HTR-8/SVneo (cell line): ENCODE measurements at regions not wholly inside any gene's neighbourhood (a gene's known extent, or its start where the extent isn't known, plus 50 kb on each side); places are given as distances from the start of the nearest gene placed in this dataset.

Experiments used
- DNase-seq: peaks from one replicate; pipeline ENCODE4 v3.0.0; 2011; ENCODE audit warnings: low spot score, mixed read lengths; ENCODE audit not compliant: insufficient read length
- FAIRE-seq: peaks from 2 replicates; lab custom pipeline; 2011; peaks lifted over from hg19 to GRCh38; lab: Jason Lieb, UNC

DNA sequence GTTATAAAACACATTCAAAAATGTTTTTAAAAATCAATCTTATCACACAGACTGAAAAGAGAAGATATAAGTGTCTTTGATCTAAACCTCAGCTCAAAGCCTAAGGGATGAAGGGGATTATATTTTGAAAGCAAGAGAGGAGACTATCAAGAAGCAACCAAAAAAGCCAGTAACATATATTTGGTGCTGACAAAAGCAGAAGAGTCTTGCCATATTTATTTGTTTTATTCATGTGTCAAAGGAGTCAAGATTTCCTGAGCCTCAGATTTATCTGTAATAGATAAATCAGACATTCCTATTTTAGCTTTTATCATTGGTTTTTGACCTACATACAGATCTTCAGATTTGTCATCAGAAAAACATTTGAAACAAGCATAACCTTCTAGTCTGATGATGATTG is 798.6 kb upstream of the PCDH9 start:
- no peak for DNase-seq
- FAIRE-seq, result no peak

DNA sequence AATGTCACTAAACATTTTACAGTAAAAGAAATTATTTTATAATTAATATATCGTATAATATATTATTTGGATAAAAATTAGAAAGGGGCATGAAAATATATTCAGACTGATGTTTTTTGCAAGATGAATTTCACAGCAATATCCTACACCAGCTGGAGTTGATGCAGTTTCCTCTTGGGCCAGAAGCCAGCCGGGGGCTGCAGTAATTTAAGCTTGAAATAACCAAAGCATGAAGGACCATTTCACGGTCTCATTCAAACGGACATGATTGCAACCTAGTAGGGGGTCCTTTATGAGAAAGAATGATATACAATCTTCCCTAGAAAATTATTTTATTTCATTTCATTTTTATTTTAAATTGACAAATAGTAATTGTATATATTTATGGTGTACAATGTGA is 797.2 kb upstream of the PCDH9 start:
- no peak for FAIRE-seq
- no peak for DNase-seq

DNA sequence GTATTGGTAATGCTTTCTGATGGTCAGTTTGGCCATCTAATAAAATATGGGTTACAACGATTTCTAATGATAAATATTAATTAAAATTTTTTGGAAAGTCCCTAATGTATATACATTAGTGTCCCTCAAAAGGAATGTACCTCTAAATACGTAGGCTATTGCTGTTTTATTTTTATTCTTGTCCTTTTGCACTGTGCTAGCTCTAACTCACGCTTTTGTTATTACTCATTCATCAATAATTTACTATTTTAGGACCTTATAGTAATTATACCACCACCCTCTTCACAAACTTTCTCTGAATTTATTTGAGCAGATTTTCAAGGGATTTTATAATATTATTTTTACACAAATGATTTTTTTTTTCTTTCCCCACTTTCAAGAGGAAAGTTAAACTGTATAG is 795.9 kb upstream of the PCDH9 start:
- DNase-seq (no peak), FAIRE-seq (no peak)

DNA sequence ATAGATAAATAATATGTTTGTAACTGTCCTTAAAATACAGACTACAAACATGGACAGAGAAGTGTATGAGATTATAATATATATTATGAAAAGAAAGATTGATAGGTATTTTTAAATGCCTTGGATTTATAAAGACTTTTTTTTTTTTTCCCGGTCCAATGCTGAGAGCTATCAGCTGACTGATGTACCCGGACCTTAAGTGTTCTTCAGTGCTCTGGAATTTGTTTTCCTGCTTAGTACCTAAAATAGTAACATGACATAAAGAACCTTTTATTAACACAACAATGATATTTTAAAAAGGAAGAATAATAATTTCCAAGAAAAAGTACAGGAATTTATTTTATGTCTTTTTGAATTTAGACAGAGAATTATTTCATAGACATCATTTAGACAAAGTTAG is 795.5 kb upstream of the PCDH9 start:
- no peak for DNase-seq
- no peak for FAIRE-seq

DNA sequence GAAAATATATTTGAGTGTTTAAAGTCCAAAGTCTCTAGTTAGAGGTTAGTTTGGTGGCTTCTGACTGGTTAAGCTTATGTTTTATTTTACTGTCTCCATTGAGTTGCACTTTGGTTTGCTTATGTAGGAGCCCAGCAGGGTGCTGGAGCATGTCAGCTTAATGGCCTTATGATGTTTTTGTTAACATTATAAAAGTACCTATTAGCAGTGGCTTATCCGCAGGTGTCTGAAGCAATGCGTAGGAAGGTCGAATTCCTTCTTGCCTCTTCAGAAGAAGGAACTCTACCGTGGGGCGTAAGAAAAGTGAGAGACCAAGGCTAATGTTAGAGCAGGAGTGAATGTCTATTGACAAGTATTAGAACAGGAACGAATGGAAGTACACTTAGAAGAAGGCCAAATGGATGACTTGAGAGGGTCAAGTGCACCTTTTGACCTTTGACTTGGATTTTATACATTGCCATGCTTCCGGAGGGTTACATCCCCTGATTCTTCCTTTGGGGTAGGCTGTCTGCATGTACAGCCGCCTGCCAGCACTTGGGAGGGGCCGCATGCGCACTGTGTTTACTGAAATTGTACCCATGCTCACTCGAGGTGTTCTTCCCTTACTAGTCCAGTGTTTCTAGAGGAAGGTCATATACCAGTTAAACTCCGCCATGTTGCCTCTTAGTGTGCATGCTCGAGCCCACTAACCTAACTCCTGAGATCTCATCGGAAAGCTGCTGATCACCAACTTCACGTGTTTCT is 793.9 kb upstream of the PCDH9 start:
- DNase-seq (no peak), FAIRE-seq (no peak)

DNA sequence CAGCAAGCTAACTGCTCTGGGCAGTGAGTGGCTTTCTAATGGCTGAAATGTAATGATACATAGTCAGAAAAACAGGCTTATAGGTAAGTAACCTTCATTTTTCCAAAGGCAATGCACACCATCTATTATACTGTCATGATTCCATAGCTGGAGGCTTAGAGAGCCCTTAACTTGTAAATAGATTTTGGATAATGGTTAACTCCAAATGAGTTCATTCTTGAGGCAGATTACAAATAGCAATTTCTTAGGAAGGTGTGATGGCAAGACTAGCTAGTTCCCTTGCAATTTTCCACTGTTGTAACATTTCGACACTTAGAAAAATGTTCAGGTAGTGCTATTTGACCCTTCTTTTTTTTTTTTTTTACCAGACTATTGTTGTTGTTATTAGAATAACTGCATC is 789.8 kb upstream of the PCDH9 start:
- FAIRE-seq, result no peak

DNA sequence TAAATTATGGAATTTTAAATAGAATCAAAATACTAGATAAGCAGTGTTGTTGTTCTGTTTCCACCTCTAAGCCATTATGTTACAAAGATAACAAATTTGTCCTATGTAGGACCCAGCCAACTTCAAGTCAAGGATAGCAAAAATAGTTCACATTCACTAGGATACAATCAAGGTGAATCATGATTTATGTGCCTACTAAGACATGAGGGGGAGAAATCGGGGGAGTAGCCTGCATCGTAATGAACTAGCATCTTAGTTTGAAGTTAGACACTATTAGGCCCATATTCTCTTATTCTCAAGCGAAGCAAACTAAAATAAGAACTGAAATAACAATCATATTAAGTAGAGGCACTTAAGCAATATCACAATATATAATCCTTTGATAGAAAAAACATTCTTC is 779.4 kb upstream of the PCDH9 start:
- DNase-seq (no peak), FAIRE-seq (no peak)

More for the DNA sequence above, 789.8 kb upstream of the PCDH9 start:
- DNase-seq, result no peak

DNA sequence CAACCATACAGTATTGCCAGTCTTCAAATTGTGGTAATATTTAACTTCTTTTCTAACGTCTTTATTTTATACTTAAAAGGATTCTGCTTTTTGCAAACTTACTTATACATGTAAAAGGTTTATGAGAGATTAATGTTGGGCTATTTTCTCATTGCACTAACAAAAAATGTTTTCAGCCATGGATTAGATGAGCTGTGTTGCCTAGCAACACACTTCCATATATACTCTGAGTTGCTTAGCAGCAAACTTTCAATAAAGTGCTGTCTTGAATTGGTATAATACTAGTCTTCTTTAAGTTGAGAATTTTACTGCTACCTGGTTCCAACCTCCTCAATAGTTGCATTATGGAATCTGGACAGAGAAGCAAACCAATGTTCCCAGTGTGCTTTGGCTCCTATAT is 777.4 kb upstream of the PCDH9 start:
- DNase-seq (no peak), FAIRE-seq (no peak)

DNA sequence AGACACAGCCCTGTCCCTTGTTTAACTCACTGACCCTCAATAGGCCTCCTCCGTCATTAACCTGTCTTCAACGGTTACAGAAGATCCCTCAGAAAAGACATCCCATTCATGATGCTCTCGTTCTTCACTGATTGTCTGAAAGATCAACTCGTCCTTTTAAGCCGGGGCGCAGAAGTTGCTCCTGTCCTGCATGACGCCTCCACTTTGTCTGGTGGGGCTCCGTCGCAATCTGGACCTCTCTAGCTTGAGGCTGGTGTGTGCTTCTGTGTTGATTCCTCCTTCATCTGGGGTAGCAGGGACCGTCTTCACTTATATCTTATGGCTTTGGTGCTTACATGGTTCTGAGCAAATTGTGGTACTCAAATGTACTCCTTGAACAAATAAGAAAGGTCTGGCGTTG is 766.0 kb upstream of the PCDH9 start:
- FAIRE-seq (no peak), DNase-seq (no peak)

DNA sequence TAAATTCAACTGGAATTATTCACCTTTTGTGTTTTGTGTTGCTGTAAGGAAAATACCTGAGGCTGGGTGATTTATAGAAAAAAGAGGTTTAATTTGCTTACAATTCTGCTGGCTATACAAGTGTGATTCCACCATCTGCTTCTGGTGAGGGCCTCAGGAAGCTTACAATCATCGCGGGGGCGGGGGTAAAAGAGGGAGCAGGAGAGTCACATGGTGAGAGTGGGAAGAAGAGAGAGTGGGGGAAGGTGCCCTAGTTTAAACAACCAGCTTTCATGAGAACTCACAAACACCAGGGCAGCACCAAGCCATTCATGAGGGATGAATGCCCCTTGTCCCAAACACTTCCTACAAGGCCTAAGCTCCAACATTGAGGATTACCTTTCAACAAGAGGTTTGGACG is 760.7 kb upstream of the PCDH9 start:
- DNase-seq (no peak), FAIRE-seq (no peak)

DNA sequence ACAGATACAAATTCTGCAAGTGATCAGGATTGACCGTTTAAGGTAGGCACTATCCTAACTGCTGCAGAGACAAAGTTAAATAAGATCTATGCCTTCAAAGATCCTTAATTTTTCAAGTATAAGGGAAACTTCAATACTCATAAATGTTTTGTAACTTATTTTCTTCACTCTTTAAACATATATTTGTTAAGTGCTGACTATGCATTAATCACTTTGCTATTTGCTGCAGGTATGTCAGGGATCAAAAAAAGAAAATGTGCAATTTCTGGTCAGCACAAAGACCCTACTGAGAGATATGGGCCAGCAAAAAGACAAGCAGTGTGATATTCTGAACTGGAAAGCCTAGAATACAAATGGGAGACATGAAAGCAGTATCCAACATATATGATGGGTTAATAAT is 756.1 kb upstream of the PCDH9 start:
- DNase-seq (no peak), FAIRE-seq (no peak)

DNA sequence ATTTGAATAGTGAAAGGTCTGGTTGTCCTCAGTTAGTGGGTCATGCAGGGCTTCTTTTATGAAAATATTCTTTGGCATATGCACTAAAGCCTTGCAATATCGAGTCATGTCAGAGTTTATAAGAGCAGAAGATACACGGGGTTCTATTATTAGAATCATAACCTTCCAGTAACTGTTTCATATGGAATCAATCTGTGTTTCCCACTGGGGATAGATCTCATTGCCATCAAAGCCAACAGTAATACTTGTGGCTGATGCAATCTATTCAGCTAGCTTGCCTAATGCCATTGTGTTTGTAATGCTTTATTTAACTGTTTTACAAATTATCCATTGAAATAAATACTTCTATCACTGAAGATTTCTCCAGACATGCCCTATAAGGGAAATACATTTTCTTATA is 746.9 kb upstream of the PCDH9 start:
- FAIRE-seq, result no peak

DNA sequence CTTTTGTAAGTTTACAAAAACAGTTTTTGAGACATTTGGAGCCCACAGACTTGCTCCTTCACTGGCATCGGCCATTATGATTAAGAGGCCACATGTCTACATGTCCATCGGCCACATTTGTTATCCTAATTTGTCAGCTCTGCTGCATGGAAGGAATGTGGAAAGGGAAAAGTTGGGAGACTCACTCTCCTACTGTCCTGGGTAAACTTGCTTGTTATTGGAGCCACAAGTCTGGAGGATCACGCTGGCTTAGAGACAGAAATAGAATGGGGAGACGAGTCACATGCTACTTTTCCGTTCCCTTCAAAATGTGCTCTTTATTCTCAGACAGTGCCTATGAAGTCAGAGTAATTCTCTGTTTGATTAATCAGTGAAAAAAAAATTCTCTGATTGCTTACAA is 741.2 kb upstream of the PCDH9 start:
- no peak for FAIRE-seq
- DNase-seq, result no peak

More for the DNA sequence above, 746.9 kb upstream of the PCDH9 start:
- DNase-seq, result no peak

DNA sequence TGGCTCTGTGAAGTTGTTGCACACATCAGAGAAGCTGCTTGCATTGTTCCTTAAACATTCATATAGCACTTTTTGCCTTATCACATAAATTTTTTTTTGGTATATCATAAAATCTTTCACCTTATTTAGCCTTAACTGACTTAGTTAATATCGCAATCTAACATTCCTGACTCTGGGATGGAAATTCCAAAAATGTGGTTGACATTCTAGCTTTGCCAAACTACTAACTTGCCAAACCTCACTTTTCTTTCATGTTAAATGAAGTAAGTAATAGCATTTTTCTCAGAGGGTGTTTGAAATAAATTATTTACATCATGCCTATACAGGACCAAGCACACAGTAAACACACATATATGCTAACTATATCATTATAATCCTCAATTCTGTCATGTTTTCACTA is 736.9 kb upstream of the PCDH9 start:
- DNase-seq, result no peak
- FAIRE-seq, result no peak

DNA sequence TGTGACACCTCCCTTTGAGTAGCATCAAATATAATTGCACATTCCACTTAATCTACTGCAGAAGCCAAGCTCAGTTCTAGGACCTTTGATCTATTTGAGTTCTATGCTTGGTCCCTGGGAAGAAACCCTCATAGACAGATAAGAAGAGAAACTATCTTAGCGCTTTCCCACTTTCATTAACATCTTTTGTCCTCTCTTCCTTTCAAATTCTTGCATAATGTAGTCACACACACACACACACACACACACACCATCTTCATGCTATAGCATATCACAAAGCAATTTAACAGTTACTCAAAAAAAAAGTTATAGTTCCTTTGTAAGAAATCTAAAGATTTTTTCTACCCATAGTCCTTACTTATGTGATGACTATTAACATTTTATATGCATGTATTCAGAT is 735.9 kb upstream of the PCDH9 start:
- DNase-seq, result no peak
- no peak for FAIRE-seq

DNA sequence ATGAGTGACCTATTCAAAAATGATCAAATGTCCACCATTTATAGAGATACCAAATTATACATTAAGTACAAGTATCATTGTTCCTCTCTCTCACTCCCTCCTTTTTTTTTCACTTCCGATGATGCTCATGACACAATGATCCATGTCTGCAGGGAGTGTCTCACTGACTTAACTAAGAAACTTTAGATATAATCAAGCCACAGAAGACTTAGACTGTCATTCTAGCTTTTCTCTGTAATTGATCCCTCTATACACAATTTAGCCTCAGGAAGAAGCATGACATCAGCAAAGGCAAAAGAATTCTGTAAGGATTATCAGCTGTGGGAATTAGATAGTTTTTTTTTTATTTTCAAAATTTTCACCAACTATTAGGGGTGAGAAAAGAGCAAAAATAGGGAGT is 734.9 kb upstream of the PCDH9 start:
- FAIRE-seq (no peak), DNase-seq (no peak)

DNA sequence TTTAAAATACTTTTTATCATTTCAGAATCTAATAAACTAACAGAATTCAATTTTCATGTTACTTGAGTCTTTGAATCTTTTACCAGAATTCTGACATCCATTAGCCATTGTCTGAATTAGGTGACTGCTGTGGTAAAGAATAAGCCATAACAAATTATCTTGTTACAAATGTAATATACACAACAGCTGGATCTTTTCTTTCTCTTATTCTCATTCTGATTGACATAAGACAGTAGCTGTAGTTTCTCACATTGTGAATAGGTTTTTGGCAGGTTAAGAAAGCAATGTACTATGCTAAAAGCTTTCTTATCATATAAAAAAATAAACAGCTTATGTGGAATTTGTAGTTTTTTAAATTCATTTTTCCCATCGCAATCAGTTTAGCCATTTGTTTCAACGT is 734.0 kb upstream of the PCDH9 start:
- no peak for FAIRE-seq

DNA sequence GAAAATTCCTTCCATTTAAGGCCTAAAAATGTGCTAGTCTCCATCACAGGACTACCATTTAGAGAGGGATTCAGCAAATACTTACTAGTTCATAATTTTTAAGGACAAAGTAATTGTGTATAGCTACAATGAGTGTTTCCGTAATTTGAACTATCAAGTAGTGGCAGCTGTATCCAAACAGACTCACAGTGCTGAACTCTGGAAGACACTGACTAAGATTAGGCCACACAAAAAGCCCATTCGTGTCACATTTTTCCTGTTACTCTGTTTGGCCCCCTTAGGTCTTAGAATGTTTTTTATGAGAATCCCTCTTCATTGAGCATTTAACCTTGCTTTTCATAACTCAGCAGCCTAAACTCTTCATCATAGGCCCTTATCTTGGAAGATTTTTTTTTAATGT is 731.2 kb upstream of the PCDH9 start:
- DNase-seq (no peak), FAIRE-seq (no peak)

More for the DNA sequence above, 734.0 kb upstream of the PCDH9 start:
- no peak for DNase-seq

DNA sequence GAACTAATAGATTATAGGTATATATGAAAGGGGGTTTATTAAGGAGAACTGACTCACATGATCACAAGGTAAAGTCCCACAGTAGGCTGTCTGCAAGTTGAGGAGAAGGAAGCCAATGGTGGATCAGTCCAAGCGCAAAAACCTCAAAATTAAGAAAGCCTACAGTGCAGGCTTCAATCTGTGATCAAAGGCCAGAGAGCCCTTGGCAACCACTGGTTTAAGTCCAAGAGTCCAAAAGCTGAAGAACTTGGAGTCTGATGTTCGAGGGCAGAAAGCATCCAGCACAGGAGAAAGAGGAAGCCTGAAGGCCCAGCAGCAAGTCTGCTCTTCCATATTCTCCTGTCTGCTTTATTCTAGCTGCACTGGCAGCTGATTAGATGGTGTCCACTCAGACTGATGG is 721.3 kb upstream of the PCDH9 start:
- no peak for DNase-seq
- FAIRE-seq, result no peak

DNA sequence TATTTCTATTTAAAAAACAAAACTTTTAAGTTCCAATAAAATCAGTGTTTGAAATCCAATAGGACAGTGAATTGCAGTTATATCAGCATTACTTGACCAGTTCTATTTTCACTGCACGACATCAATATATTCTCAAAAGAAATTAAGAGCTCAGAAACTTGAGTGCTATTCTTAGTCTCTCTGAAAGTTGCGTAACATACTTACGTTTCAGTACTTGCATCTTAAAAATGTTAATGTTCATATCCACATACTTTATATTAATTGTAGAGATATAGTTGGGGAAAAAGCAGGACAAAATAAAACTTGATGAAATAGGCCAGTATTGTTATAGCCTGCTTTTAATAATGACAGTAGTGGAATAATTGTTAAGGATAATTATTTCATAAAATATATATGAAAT is 720.5 kb upstream of the PCDH9 start:
- no peak for FAIRE-seq
- DNase-seq, result no peak

DNA sequence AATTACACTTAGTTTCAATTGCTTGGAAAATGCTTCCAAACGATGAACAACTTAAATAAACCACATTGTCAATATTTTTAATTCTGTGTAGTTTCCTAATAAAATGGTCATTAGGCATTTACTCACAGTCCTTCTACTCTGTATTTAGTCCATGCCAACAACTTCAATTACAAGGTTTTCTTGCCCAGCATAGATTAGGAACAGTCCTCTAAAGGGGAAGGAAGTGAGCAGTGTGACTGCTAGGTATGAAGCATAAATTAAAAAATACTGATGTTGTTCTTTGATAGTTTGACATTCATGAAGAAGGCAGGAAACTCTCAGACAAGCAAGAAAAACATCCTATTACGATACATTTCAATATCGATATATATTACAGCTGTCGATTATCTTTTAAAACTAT is 716.0 kb upstream of the PCDH9 start:
- no peak for DNase-seq
- no peak for FAIRE-seq

DNA sequence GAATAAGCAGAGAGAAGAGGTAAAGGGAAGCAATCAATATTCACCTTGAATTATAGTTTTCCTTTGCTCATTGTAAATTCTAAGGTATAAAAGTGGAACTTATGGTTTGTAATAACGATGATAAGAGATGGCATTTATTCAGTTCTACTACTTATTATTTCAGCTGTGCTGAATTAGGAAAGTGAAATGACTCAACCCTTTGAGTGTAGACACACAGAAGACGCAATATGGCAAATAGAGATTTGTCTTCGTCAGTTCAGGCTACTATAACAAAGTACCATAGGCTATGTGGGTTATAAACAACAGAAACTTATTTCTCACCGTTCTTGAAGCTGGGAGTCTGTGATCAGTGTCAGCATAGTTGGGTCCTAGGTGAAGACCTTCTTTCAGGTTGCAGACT is 713.0 kb upstream of the PCDH9 start:
- DNase-seq, result no peak
- no peak for FAIRE-seq

DNA sequence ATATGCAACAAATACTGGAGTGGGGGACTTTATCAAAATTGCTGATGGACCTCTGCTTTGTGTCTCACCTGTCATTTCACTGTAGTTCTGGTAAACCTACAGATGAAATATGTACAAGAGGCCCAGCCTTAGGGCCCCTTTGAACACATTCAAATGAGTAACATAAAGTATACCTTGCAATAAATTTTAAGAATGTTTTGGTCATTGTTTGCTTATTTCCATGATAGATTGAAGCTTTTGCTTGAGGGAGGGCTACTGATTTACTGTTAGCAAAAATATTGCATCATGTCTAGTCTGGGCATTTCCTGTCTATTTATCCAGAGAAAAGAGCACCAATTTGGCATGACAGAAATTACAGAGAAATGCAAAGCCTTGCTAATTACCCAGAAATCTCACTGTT is 705.5 kb upstream of the PCDH9 start:
- no peak for FAIRE-seq
- DNase-seq, result no peak
